Left colon (tissue), 2 donors: ENCODE measurements at regions not wholly inside any gene's neighbourhood (a gene's known extent, or its start where the extent isn't known, plus 50 kb on each side); places are given as distances from the start of the nearest gene placed in this dataset.
"Not testable (repeated sequence)": the region's sequence is repeated elsewhere in the genome, so short reads cannot be mapped to it uniquely, and the experiment has no call there.

ENCODE experiments used
- ATAC-seq: fragments of 200-7000 bp; cut with Tn5 transposase; one replicate; pipeline ENCODE4 v1.9.1; 2020; ENCODE audit warnings: mild to moderate bottlenecking, moderate library complexity
- DNase-seq, 2 donors: peaks; one replicate each; pipeline ENCODE4 v3.0.0-alpha.2; 2020
- intact Hi-C, 2 donors: fragments of 100-400 bp; cut with DNase I in 1 of 2; cut with micrococcal nuclease in 1 of 2; formaldehyde crosslinking; loops; one replicate each; pipeline versions ENCODE4 v1.11.2 to v1.14.0; 2022; cut with DNase I, micrococcal nuclease
- donor health status: DM: no; HTN: no; CAD: no.
- donor health status: DM: yes; HTN: yes; CAD: no.

GRCh38 chr2:111667542-111668273, 216.3 kb downstream of the ANAPC1 start:
- DNase-seq: no peak
- peak; percentile 59 for ATAC-seq
- intact Hi-C loops: no loop called here

- intact Hi-C loops: no loop called here
- no peak for ATAC-seq
- no peak for DNase-seq
Measured at GRCh38 chr2:111668274-111668616, 215.7 kb downstream of the ANAPC1 start.

GRCh38 chr2:111668741-111669140, 215.3 kb downstream of the ANAPC1 start:
- ATAC-seq (no peak), DNase-seq (no peak)
- intact Hi-C loops: no loop called here

GRCh38 chr2:111669928-111670695, 213.9 kb downstream of the ANAPC1 start:
- DNase-seq (no peak), ATAC-seq (no peak)
- intact Hi-C loops: no loop called here

GRCh38 chr2:111670776-111671175, 213.2 kb downstream of the ANAPC1 start:
- DNase-seq (no peak), ATAC-seq (no peak)
- intact Hi-C loops: no loop called here

DNA sequence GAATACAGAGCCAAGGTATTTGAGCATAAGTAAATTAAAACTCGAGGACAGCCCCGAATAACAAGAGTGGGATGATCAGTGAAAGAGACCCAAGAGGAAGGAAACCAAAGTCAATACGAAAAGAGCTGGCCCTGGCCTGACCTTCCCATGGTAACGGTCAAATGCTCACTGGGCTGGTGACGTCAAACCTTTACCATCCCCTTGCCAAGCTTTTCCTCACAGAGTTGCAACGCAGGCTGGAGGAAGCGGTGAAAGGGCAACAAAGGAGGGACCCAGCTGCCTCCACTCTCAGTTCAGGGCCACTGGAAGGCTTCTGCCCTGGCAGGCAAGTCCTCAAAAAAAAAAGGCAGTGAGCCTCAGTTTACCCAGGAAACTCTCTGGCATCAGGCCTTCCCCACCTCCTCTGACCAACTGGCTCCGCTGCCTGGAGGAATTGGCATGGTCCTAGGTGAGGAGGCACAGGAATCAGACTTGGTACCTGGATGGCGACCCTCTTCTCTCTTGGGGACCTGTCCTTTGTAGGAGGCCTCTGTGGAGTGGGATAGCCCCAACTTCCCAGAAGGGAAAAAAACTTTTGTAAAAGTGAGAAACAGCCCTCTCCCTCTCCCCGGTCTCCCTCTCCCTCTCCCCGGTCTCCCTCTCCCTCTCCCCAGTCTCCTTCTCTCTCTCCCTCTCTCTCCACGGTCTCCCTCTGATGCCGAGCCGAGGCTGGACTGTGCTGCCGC, 212.4 kb downstream of the ANAPC1 start:
- ATAC-seq: no peak
- DNase-seq: peak; percentile 31 to 46
- intact Hi-C loops: no loop called here

- ATAC-seq, intact Hi-C loops, DNase-seq: not testable (repeated sequence)
Measured at GRCh38 chr2:111672641-111673040, 211.4 kb downstream of the ANAPC1 start.

- ATAC-seq (no peak), DNase-seq (no peak)
- intact Hi-C loops: no loop called here
Measured at GRCh38 chr2:111673526-111673925, 210.5 kb downstream of the ANAPC1 start.

GRCh38 chr2:111675419-111676194, 208.4 kb downstream of the ANAPC1 start:
- no peak for DNase-seq
- no peak for ATAC-seq
- intact Hi-C loops: no loop called here

DNA sequence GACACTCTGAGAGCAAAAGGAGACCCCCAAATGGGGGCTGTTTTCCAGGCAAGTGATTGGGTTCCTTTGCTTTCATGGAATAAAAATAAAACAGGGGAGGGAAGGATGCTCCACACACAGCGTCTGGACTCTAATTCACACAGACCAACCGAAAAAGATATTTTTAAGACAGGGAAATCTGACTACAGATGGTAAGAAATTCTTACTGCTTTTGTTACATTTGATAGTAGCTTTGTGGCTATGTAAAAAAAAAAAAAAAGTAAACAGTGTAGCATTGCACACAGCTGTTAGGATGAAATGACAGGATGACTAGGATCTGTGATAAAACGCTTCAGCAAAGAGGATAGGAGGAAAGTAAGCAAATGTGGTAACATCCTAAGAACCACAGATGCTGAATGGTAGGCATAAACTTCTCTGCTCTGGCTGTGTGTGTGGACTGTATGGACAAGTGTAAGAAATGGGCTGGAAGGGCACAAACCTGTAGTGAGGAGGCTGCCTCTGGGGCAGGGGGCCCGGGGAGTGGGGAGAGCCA, 207.6 kb downstream of the ANAPC1 start:
- ATAC-seq (no peak), DNase-seq (no peak)
- intact Hi-C loops: no loop called here

GRCh38 chr2:111678161-111678560, 205.8 kb downstream of the ANAPC1 start:
- intact Hi-C loops: no loop called here
- ATAC-seq (no peak), DNase-seq (no peak)

- ATAC-seq (no peak), DNase-seq (no peak)
- intact Hi-C loops: no loop called here
Measured at GRCh38 chr2:111678651-111679050, 205.3 kb downstream of the ANAPC1 start.

- no peak for ATAC-seq
- no peak for DNase-seq
Measured at GRCh38 chr2:111679202-111679601, 204.8 kb downstream of the ANAPC1 start.

DNA sequence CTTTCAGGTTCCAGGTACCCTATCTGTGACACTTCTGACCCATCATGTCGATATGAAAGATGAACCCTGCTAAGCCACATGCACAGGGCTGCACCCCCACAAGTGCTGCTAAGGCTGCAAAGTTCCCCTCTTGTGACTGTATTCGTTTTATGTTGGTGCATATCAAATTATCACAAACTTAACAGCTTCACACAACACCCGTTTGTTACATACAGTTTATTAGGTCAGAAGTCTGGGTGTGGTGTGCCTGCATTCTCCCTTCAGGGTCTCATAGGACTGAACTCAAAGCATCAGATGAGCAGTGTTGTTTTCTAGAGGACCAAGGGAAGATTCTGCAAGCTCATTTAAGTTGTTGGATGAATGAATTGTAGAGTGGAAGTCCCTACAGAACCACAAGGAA, 199.4 kb downstream of the ANAPC1 start:
- DNase-seq (no peak), ATAC-seq (peak; percentile 53)
- intact Hi-C loops: no loop called here

More at GRCh38 chr2:111679202-111679601, 204.8 kb downstream of the ANAPC1 start:
- intact Hi-C loops: no loop called here

DNA sequence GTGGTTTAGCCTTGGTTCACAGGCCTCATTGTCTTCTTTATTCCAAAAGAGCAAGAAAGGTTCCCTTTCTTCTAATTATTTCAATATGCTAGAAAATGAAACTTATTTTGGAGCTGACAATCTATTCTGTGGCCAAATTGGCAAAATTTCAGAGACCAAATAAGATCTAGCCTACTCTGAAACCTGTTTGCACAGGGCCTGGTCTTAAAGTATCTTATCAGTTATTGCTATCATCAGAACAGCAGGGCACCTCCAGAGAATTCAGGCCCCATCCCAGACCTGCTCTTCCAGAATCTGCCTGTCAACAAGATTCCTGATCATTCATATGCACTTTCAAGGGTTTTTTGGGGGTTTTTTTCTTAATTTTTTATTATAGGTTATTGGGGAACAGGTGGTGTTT, 198.7 kb downstream of the ANAPC1 start:
- intact Hi-C loops: no loop called here
- ATAC-seq: peak; percentile 86
- no peak for DNase-seq

- ATAC-seq (no peak), DNase-seq (no peak)
- intact Hi-C loops: no loop called here
Measured at GRCh38 chr2:111686994-111687393, 197.0 kb downstream of the ANAPC1 start.

- no peak for ATAC-seq
- intact Hi-C loops: no loop called here
- DNase-seq: no peak
Measured at GRCh38 chr2:111687911-111688310, 196.1 kb downstream of the ANAPC1 start.

GRCh38 chr2:111688482-111688881, 195.5 kb downstream of the ANAPC1 start:
- intact Hi-C loops: no loop called here
- DNase-seq (no peak), ATAC-seq (no peak)

- intact Hi-C loops: no loop called here
- ATAC-seq: no peak
Measured at GRCh38 chr2:111689174-111689573, 194.8 kb downstream of the ANAPC1 start.

More at GRCh38 chr2:111689174-111689573, 194.8 kb downstream of the ANAPC1 start:
- no peak for DNase-seq
